ENCODE measurements at regions not wholly inside any gene's neighbourhood (a gene's known extent, or its start where the extent isn't known, plus 50 kb on each side); places are given as distances from the start of the nearest gene placed in this dataset.
A peak's percentile ranks its signal among the peaks of the same experiment; 100 is the strongest.
"Not testable (repeated sequence)": the region's sequence is repeated elsewhere in the genome, so short reads cannot be mapped to it uniquely, and the experiment has no call there.

GRCh38 chr12:9420817-9421519 lies 186.7 kb downstream of the KLRB1 start:
- 91 to 98% (median 95%) methylated on average over 10 to 21 of the region's 21 CpGs for WGBS, 5 donors
- DNase-seq; H3K27me3 ChIP-seq; intact Hi-C loops (cut with DNase I; ENCODE audit: low total_unique reads); H3K4me3 ChIP-seq; H3K9me3 ChIP-seq; H3K4me1 ChIP-seq; H3K27ac ChIP-seq; H3K36me3 ChIP-seq: not testable (repeated sequence)

- intact Hi-C loops (cut with DNase I; ENCODE audit: low total_unique reads); H3K27me3 ChIP-seq; H3K27ac ChIP-seq; H3K4me3 ChIP-seq; H3K9me3 ChIP-seq; H3K36me3 ChIP-seq; H3K4me1 ChIP-seq; DNase-seq: not testable (repeated sequence)
- WGBS, 5 donors, result 45 to 82% (median 56%) methylated on average over 2 to 11 of the region's 14 CpGs; no CpG with 5 or more reads in 1 of the 5 donors
Measured at GRCh38 chr12:9418669-9419041, 189.1 kb downstream of the KLRB1 start.

- H3K27ac ChIP-seq; H3K4me3 ChIP-seq; H3K27me3 ChIP-seq; H3K4me1 ChIP-seq; H3K9me3 ChIP-seq; H3K36me3 ChIP-seq; intact Hi-C loops (cut with DNase I; ENCODE audit: low total_unique reads): not testable (repeated sequence)
- 46 to 66% (median 64%) methylated on average over 6 to 12 of the region's 16 CpGs; no CpG with 5 or more reads in 1 of the 5 donors for WGBS, 5 donors
- DNase-seq, result peak in 1 of 2 donors; percentile 66
Measured at GRCh38 chr12:9417947-9418668, 189.6 kb downstream of the KLRB1 start.

- H3K27ac ChIP-seq; DNase-seq; H3K27me3 ChIP-seq; intact Hi-C loops (cut with DNase I; ENCODE audit: low total_unique reads); H3K36me3 ChIP-seq; H3K4me1 ChIP-seq; H3K9me3 ChIP-seq; H3K4me3 ChIP-seq: not testable (repeated sequence)
- WGBS, 5 donors, result 86 to 94% (median 93%) methylated on average over 3 to 13 of the region's 13 CpGs; no CpG with 5 or more reads in 1 of the 5 donors
Measured at GRCh38 chr12:9417341-9417740, 190.4 kb downstream of the KLRB1 start.

GRCh38 chr12:9416346-9416745 lies 191.4 kb downstream of the KLRB1 start:
- H3K27me3 ChIP-seq; H3K9me3 ChIP-seq; DNase-seq; intact Hi-C loops (cut with DNase I; ENCODE audit: low total_unique reads); H3K27ac ChIP-seq; H3K4me1 ChIP-seq; H3K36me3 ChIP-seq; H3K4me3 ChIP-seq: not testable (repeated sequence)
- 85 to 96% (median 89%) methylated on average over 6 to 7 of the region's 8 CpGs for WGBS, 5 donors

- H3K36me3 ChIP-seq; H3K27ac ChIP-seq; H3K9me3 ChIP-seq; DNase-seq; H3K27me3 ChIP-seq; H3K4me1 ChIP-seq; H3K4me3 ChIP-seq; intact Hi-C loops (cut with DNase I; ENCODE audit: low total_unique reads): not testable (repeated sequence)
- 88 to 100% (median 96%) methylated on average over 1 to 2 of the region's 3 CpGs; no CpG with 5 or more reads in 2 of the 5 donors for WGBS, 5 donors
Measured at GRCh38 chr12:9415898-9416297, 191.8 kb downstream of the KLRB1 start.

GRCh38 chr12:9413862-9414261 lies 193.9 kb downstream of the KLRB1 start:
- H3K4me3 ChIP-seq; H3K27me3 ChIP-seq; H3K9me3 ChIP-seq; DNase-seq; H3K36me3 ChIP-seq; H3K4me1 ChIP-seq; H3K27ac ChIP-seq; intact Hi-C loops (cut with DNase I; ENCODE audit: low total_unique reads): not testable (repeated sequence)
- WGBS, 5 donors, result 80 to 88% (median 81%) methylated on average over 7 of the region's 7 CpGs

GRCh38 chr12:9412459-9412858 lies 195.3 kb downstream of the KLRB1 start:
- H3K9me3 ChIP-seq; H3K4me3 ChIP-seq; H3K4me1 ChIP-seq; DNase-seq; H3K27me3 ChIP-seq; H3K36me3 ChIP-seq; intact Hi-C loops (cut with DNase I; ENCODE audit: low total_unique reads); H3K27ac ChIP-seq: not testable (repeated sequence)
- 60 to 77% (median 75%) methylated on average over 3 of the region's 3 CpGs for WGBS, 5 donors

- 33 to 54% (median 40%) methylated on average over 7 of the region's 7 CpGs for WGBS, 5 donors
- intact Hi-C loops (cut with DNase I; ENCODE audit: low total_unique reads); H3K9me3 ChIP-seq; DNase-seq; H3K4me1 ChIP-seq; H3K27ac ChIP-seq; H3K27me3 ChIP-seq; H3K36me3 ChIP-seq; H3K4me3 ChIP-seq: not testable (repeated sequence)
Measured at GRCh38 chr12:9411616-9412268, 196.0 kb downstream of the KLRB1 start.

- H3K27me3 ChIP-seq; H3K36me3 ChIP-seq; DNase-seq; H3K27ac ChIP-seq; H3K9me3 ChIP-seq; H3K4me1 ChIP-seq; intact Hi-C loops (cut with DNase I; ENCODE audit: low total_unique reads): not testable (repeated sequence)
- peak overlapping the region in 3 of 4 donors; percentile 9 to 25 (median 16) for H3K4me3 ChIP-seq
- 49 to 81% (median 74%) methylated on average over 4 of the region's 4 CpGs for WGBS, 5 donors
Measured at GRCh38 chr12:9407425-9407748, 199.2 kb upstream of the PZP start.
